ENCODE measurements at regions not wholly inside any gene's neighbourhood (a gene's known extent, or its start where the extent isn't known, plus 50 kb on each side); places are given as distances from the start of the nearest gene placed in this dataset.

- 26 to 48% (median 37%) methylated on average over 1 of the region's 1 CpG for WGBS, 4 donors
- Histone ChIP-seq H3K9me3 (replicated peaks in 1 of 3) (no peaks in the 10 kb centered on the region), H3K36me3 (replicated peaks in 1 of 2) (no peaks in the 10 kb centered on the region), H3K27me3 (no peaks in the 10 kb centered on the region), H3K27ac (no peak overlapping the region), H3K4me1 (replicated peaks in 1 of 2) (no peaks in the 10 kb centered on the region), H3K4me3 (no peak overlapping the region)
- intact Hi-C loops (cut with DNase I) = no loop called here
- TF ChIP-seq POLR2A (IDR thresholded peaks at IDR 0.05) (no peak), CTCF (IDR thresholded peaks at IDR 0.05) (no peak)
- no peak for DNase-seq
Observed at GRCh38 chr14:62528296-62528695, 517.0 kb downstream of the KCNH5 start.

GRCh38 chr14:62532181-62532580 lies 513.1 kb downstream of the KCNH5 start:
- no peak for DNase-seq
- no peaks in the 10 kb centered on the region for H3K27me3 ChIP-seq
- no peaks in the 10 kb centered on the region for H3K36me3 ChIP-seq (replicated peaks in 1 of 2)
- no peak overlapping the region for H3K27ac ChIP-seq
- TF ChIP-seq POLR2A (IDR thresholded peaks at IDR 0.05) (no peak), CTCF (IDR thresholded peaks at IDR 0.05) (no peak)
- no peaks in the 10 kb centered on the region for H3K4me1 ChIP-seq (replicated peaks in 1 of 2)
- no peaks in the 10 kb centered on the region for H3K9me3 ChIP-seq (replicated peaks in 1 of 3)
- intact Hi-C loops (cut with DNase I) = no loop called here
- H3K4me3 ChIP-seq = no peak overlapping the region
- 73 to 78% (median 77%) methylated on average over 2 of the region's 2 CpGs for WGBS, 4 donors

GRCh38 chr14:62546862-62547474 lies 498.3 kb downstream of the KCNH5 start:
- H3K27ac ChIP-seq = no peak overlapping the region
- no peak for TF ChIP-seq POLR2A (IDR thresholded peaks at IDR 0.05)
- no peak for TF ChIP-seq CTCF (IDR thresholded peaks at IDR 0.05)
- no peaks in the 10 kb centered on the region for H3K36me3 ChIP-seq (replicated peaks in 1 of 2)
- H3K9me3 ChIP-seq (replicated peaks in 1 of 3) = no peaks in the 10 kb centered on the region
- WGBS, 4 donors = 88 to 100% (median 90%) methylated on average over 1 of the region's 1 CpG
- H3K4me1 ChIP-seq (replicated peaks in 1 of 2) = no peaks in the 10 kb centered on the region
- DNase-seq = no peak
- no peaks in the 10 kb centered on the region for H3K27me3 ChIP-seq
- intact Hi-C loops (cut with DNase I) = no loop called here
- H3K4me3 ChIP-seq = no peak overlapping the region

- Histone ChIP-seq H3K36me3 (replicated peaks in 1 of 2) (no peaks in the 10 kb centered on the region), H3K4me1 (replicated peaks in 1 of 2) (no peaks in the 10 kb centered on the region), H3K9me3 (replicated peaks in 1 of 3) (peaks cover 0 to 7% (median 0%) of the 10 kb centered on the region in 3 donors), H3K4me3 (no peak overlapping the region), H3K27ac (no peak overlapping the region), H3K27me3 (no peaks in the 10 kb centered on the region)
- TF ChIP-seq CTCF (IDR thresholded peaks at IDR 0.05) (no peak), POLR2A (IDR thresholded peaks at IDR 0.05) (no peak)
- 71 to 80% (median 74%) methylated on average over 6 of the region's 6 CpGs for WGBS, 4 donors
- intact Hi-C loops (cut with DNase I) = no loop called here
- DNase-seq = no peak
Observed at GRCh38 chr14:62557416-62557815, 487.8 kb downstream of the KCNH5 start.

Data from adrenal gland (tissue), 9 donors.